ENCODE measurements at regions not wholly inside any gene's neighbourhood (a gene's known extent, or its start where the extent isn't known, plus 50 kb on each side); places are given as distances from the start of the nearest gene placed in this dataset.
"Not testable (repeated sequence)": the region's sequence is repeated elsewhere in the genome, so short reads cannot be mapped to it uniquely, and the experiment has no call there.

GRCh38 chr4:153095448-153096204, 108.6 kb upstream of the TRIM2 start:
- no peak for DNase-seq (ENCODE audit: low spot score in 2 of 2, unreplicated experiment in 2 of 2)
- H3K27ac Mint-ChIP-seq = no peak overlapping the region
- TF ChIP-seq CTCF (IDR thresholded peaks at IDR 0.05; ENCODE audit: unreplicated experiment) = no peak
- H3K4me1 Mint-ChIP-seq = peaks cover 13% of the 10 kb centered on the region
- no peak overlapping the region for H3K4me3 Mint-ChIP-seq
- peaks cover 4% of the 10 kb centered on the region for H3K36me3 Mint-ChIP-seq
- H3K27me3 Mint-ChIP-seq (ENCODE audit: low read depth) = peaks cover 11% of the 10 kb centered on the region
- H3K9me3 Mint-ChIP-seq = peaks cover 6% of the 10 kb centered on the region

- Mint-ChIP-seq H3K36me3 (peaks cover 4% of the 10 kb centered on the region), H3K27me3 (ENCODE audit: low read depth) (peaks cover 7% of the 10 kb centered on the region), H3K4me3 (no peak overlapping the region), H3K27ac (no peak overlapping the region), H3K9me3 (peaks cover 6% of the 10 kb centered on the region), H3K4me1 (peaks cover 13% of the 10 kb centered on the region)
- no peak for DNase-seq (ENCODE audit: low spot score in 2 of 2, unreplicated experiment in 2 of 2)
- TF ChIP-seq CTCF (IDR thresholded peaks at IDR 0.05; ENCODE audit: unreplicated experiment) = no peak
These were observed 107.9 kb upstream of the TRIM2 start for GRCh38 chr4:153096344-153096743.

GRCh38 chr4:153098427-153098826, 105.8 kb upstream of the TRIM2 start:
- no peak overlapping the region for H3K4me3 Mint-ChIP-seq
- peaks cover 20% of the 10 kb centered on the region for H3K27me3 Mint-ChIP-seq (ENCODE audit: low read depth)
- TF ChIP-seq CTCF (IDR thresholded peaks at IDR 0.05; ENCODE audit: unreplicated experiment) = no peak
- peak overlapping the region; percentile 8 for H3K27ac Mint-ChIP-seq
- peaks cover 15% of the 10 kb centered on the region for H3K9me3 Mint-ChIP-seq
- H3K36me3 Mint-ChIP-seq = peaks cover 4% of the 10 kb centered on the region
- H3K4me1 Mint-ChIP-seq = peaks cover 13% of the 10 kb centered on the region
- no peak for DNase-seq (ENCODE audit: low spot score in 2 of 2, unreplicated experiment in 2 of 2)

GRCh38 chr4:153099391-153100140, 104.7 kb upstream of the TRIM2 start:
- peaks cover 26% of the 10 kb centered on the region for H3K27me3 Mint-ChIP-seq (ENCODE audit: low read depth)
- no peak overlapping the region for H3K4me3 Mint-ChIP-seq
- no peak for TF ChIP-seq CTCF (IDR thresholded peaks at IDR 0.05; ENCODE audit: unreplicated experiment)
- no peak overlapping the region for H3K27ac Mint-ChIP-seq
- peaks cover 13% of the 10 kb centered on the region for H3K4me1 Mint-ChIP-seq
- peaks cover 23% of the 10 kb centered on the region for H3K9me3 Mint-ChIP-seq
- peaks cover 4% of the 10 kb centered on the region for H3K36me3 Mint-ChIP-seq
- DNase-seq (ENCODE audit: low spot score in 2 of 2, unreplicated experiment in 2 of 2) = no peak

- H3K36me3 Mint-ChIP-seq; H3K27ac Mint-ChIP-seq; H3K4me1 Mint-ChIP-seq; DNase-seq (ENCODE audit: low spot score in 2 of 2, unreplicated experiment in 2 of 2); H3K4me3 Mint-ChIP-seq: not testable (repeated sequence)
- peaks cover 55% of the 10 kb centered on the region for H3K27me3 Mint-ChIP-seq (ENCODE audit: low read depth)
- H3K9me3 Mint-ChIP-seq = peaks cover 31% of the 10 kb centered on the region
These were observed 97.5 kb upstream of the TRIM2 start for GRCh38 chr4:153106736-153107135.

GRCh38 chr4:153107246-153107645, 97.0 kb upstream of the TRIM2 start:
- TF ChIP-seq CTCF (IDR thresholded peaks at IDR 0.05; ENCODE audit: unreplicated experiment) = no peak
- Mint-ChIP-seq H3K27me3 (ENCODE audit: low read depth) (peaks cover 52% of the 10 kb centered on the region), H3K4me1 (no peaks in the 10 kb centered on the region), H3K4me3 (no peak overlapping the region), H3K36me3 (no peaks in the 10 kb centered on the region), H3K9me3 (peaks cover 27% of the 10 kb centered on the region), H3K27ac (no peak overlapping the region)
- no peak for DNase-seq (ENCODE audit: low spot score in 2 of 2, unreplicated experiment in 2 of 2)
